OCI-LY7 (cell line): ENCODE measurements at regions not wholly inside any gene's neighbourhood (a gene's known extent, or its start where the extent isn't known, plus 50 kb on each side); places are given as distances from the start of the nearest gene placed in this dataset.

Experiments used
- BruUV-seq: library from RNA; stranded (reverse); fragments of 400-500 nt; replicated peaks from 2 replicates; lab custom pipeline; 2021; lab: Mats Ljungman, UMichigan
- CTCF ChIA-PET: fragments of 300-600 bp; sonication (Branson Sonifier 250); formaldehyde crosslinking; loops from one replicate; lab custom pipeline; 2022; ENCODE audit warnings: antibody characterized with exemption; ENCODE audit not compliant: unreplicated experiment; lab: Charles Lee
- POLR2A ChIA-PET: fragments of 300-600 bp; sonication (Branson Sonifier 250); formaldehyde crosslinking; loops from one replicate; lab custom pipeline; 2022; ENCODE audit warnings: antibody characterized with exemption; lab: Charles Lee
- DNase-seq: peaks from one replicate; pipeline ENCODE4 v3.0.0-alpha.2; 2015; ENCODE audit warnings: low spot score
- H2AFZ ChIP-seq: fragments of 200-600 bp; sonication (generic), shearing (Covaris generic); 2 replicates; pipeline ENCODE4 v1.6.1; 2014; ENCODE audit warnings: mild to moderate bottlenecking, antibody characterized with exemption, low read length, moderate library complexity
- H3K27ac ChIP-seq: fragments of 200-600 bp; sonication (generic); 2 replicates; pipeline ENCODE4 v1.5.1; 2014; ENCODE audit warnings: mixed run types, low read depth, mild to moderate bottlenecking, moderate library complexity, low read length, inconsistent platforms; ENCODE audit not compliant: poor library complexity, severe bottlenecking
- H3K36me3 ChIP-seq: fragments of 200-600 bp; sonication (generic); 2 replicates; pipeline ENCODE4 v1.6.1; 2014; ENCODE audit warnings: mild to moderate bottlenecking, antibody characterized with exemption, low read length, moderate library complexity, mixed read lengths; ENCODE audit not compliant: insufficient read depth
- H3K4me1 ChIP-seq: fragments of 200-600 bp; sonication (generic); 2 replicates; pipeline ENCODE4 v1.5.1; 2014; ENCODE audit warnings: mild to moderate bottlenecking, low read length; ENCODE audit not compliant: insufficient read depth, poor library complexity, severe bottlenecking
- H3K4me2 ChIP-seq: fragments of 200-600 bp; sonication (generic); 2 replicates; pipeline ENCODE4 v1.6.1; 2014; ENCODE audit warnings: mild to moderate bottlenecking, low read length
- H3K4me3 ChIP-seq: fragments of 200-600 bp; sonication (generic); 2 replicates; pipeline ENCODE4 v1.5.1; 2014; ENCODE audit warnings: mild to moderate bottlenecking, low read depth, low read length; ENCODE audit not compliant: poor library complexity, severe bottlenecking
- H3K79me2 ChIP-seq: fragments of 200-600 bp; sonication (generic); 2 replicates; pipeline ENCODE4 v1.6.1; 2016; ENCODE audit warnings: low read depth, mild to moderate bottlenecking, low read length, moderate library complexity, mixed read lengths; ENCODE audit not compliant: insufficient read depth
- H3K9me2 ChIP-seq: fragments of 200-600 bp; sonication (generic); 2 replicates; pipeline ENCODE4 v1.6.1; 2016; ENCODE audit warnings: mild to moderate bottlenecking, low read length, mixed read lengths; ENCODE audit not compliant: insufficient read depth
- H3K9me3 ChIP-seq: fragments of 200-600 bp; sonication (generic); 2 replicates; pipeline ENCODE4 v1.6.1; 2014; ENCODE audit warnings: mild to moderate bottlenecking, mixed run types, low read length, mixed read lengths
- H4K20me1 ChIP-seq: fragments of 200-600 bp; sonication (generic); 2 replicates; pipeline ENCODE4 v1.6.1; 2014; ENCODE audit warnings: mild to moderate bottlenecking, antibody characterized with exemption, low read length, moderate library complexity, mixed read lengths; ENCODE audit not compliant: insufficient read depth
- EZH2phosphoT487 ChIP-seq: fragments of 200-600 bp; sonication (generic); IDR thresholded peaks from 2 replicates; pipeline ENCODE4 v1.6.1; 2018; ENCODE audit warnings: low read depth, borderline replicate concordance, mild to moderate bottlenecking, mixed run types, antibody characterized with exemption, low read length, moderate library complexity, mixed read lengths
- intact Hi-C: fragments of 100-400 bp; cut with micrococcal nuclease; formaldehyde crosslinking; loops from one replicate; pipeline ENCODE4 v1.10.0; 2022; ENCODE audit not compliant: unreplicated experiment
- TF ChIP-seq, protein P1 (sequence below): fragments of 200-600 bp; sonication (generic); conservative IDR thresholded peaks from 2 replicates; pipeline ENCODE4 v1.5.1; 2014; ENCODE audit warnings: mild to moderate bottlenecking, antibody characterized with exemption, low read length, moderate library complexity, mixed read lengths

DNA sequence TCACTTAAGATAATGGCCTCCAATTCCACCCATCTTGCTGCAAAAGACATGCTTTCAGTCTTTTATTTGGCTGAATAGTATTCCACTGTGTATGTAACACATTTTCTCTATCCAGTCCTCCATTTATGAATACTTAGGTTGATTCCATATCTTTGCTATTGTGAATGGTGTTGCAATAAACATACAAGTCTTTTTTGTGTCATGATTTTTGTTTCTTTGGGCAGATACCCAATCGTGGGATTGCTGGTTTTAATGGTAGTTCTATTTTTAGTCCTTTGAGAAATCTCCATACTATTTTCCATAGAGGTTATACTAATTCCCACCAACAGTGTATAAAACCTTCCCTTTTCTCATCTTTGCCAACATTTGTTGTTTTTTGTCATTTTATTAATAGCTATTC is 180.9 kb downstream of the SMIM20 start:
- intact Hi-C loops = no loop called here
- Histone ChIP-seq H3K4me3 (no peak overlapping the region), H3K79me2 (no peaks in the 10 kb centered on the region), H4K20me1 (no peaks in the 10 kb centered on the region), H3K9me2 (no peaks in the 10 kb centered on the region), H2AFZ (no peak overlapping the region), H3K9me3 (peaks cover 14% of the 10 kb centered on the region), H3K4me1 (no peaks in the 10 kb centered on the region), H3K27ac (no peak overlapping the region), H3K36me3 (no peaks in the 10 kb centered on the region), H3K4me2 (no peak overlapping the region)
- no TSS peak for BruUV-seq
- DNase-seq = no peak
- no peak for TF ChIP-seq EZH2phosphoT487
- TF ChIP-seq, protein P1, sequence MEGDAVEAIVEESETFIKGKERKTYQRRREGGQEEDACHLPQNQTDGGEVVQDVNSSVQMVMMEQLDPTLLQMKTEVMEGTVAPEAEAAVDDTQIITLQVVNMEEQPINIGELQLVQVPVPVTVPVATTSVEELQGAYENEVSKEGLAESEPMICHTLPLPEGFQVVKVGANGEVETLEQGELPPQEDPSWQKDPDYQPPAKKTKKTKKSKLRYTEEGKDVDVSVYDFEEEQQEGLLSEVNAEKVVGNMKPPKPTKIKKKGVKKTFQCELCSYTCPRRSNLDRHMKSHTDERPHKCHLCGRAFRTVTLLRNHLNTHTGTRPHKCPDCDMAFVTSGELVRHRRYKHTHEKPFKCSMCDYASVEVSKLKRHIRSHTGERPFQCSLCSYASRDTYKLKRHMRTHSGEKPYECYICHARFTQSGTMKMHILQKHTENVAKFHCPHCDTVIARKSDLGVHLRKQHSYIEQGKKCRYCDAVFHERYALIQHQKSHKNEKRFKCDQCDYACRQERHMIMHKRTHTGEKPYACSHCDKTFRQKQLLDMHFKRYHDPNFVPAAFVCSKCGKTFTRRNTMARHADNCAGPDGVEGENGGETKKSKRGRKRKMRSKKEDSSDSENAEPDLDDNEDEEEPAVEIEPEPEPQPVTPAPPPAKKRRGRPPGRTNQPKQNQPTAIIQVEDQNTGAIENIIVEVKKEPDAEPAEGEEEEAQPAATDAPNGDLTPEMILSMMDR = no peak
- CTCF ChIA-PET = no interaction called here
- POLR2A ChIA-PET = interaction anchor here (0.8 kb wide), 1 partner anchor 55 kb away, joined by 3 read pairs; no protein-coding TSS in a partner anchor

DNA sequence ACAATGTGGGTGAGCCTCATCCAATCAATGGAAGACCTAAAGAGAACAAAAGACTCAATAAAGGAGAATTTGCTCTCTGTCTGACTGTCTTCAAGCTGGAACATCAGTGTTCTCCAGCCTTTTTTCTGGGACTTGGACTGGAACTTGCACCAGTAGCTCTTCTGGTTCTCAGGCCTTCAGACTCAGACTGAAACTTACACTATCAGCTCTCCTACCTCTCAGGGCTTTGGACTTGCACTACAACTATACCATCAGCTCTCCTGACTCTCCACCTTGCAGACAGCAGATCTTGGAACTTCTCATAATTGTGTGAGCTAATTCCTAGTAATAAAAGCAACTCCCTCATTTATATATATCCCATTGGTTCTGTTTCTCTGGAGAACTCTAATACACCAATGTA is 185.9 kb downstream of the SMIM20 start:
- H3K4me2 ChIP-seq = no peak overlapping the region
- DNase-seq = no peak
- intact Hi-C loops = no loop called here
- no peak overlapping the region for H3K27ac ChIP-seq
- no peak overlapping the region for H2AFZ ChIP-seq
- no peaks in the 10 kb centered on the region for H3K79me2 ChIP-seq
- H3K36me3 ChIP-seq = no peaks in the 10 kb centered on the region
- H3K9me3 ChIP-seq = peaks cover 5% of the 10 kb centered on the region; the same call in 1 of the 2 replicates
- no peak for TF ChIP-seq EZH2phosphoT487
- H3K4me1 ChIP-seq = no peaks in the 10 kb centered on the region
- no TSS peak for BruUV-seq
- no peaks in the 10 kb centered on the region for H3K9me2 ChIP-seq
- H3K4me3 ChIP-seq = no peak overlapping the region
- ChIA-PET CTCF (no interaction called here), POLR2A (interaction anchor here (0.8 kb wide), 1 partner anchor 182 kb away, joined by 3 read pairs; no protein-coding TSS in a partner anchor)
- H4K20me1 ChIP-seq = no peaks in the 10 kb centered on the region

DNA sequence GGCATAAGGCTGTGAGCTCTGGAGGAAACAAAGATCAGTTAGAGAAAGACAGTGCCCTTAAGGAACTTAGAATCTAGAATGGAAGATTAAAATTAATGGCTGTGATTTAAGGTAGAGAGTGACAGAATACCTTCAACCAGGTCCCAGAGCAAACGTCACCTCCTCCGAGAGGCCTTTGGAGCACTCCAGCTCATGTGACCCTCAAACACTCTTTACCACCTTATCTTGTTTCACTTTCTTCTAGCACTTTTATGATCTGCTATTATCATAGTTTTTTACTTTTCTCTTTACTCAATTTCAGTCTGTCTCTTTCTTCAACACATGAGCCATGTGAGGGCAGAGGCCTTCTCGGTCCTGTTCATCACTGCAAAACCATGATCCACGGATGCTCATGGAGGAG is 187.0 kb downstream of the SMIM20 start:
- Histone ChIP-seq H3K27ac (no peak overlapping the region), H4K20me1 (no peaks in the 10 kb centered on the region), H3K4me1 (no peaks in the 10 kb centered on the region), H3K36me3 (no peaks in the 10 kb centered on the region), H3K79me2 (no peaks in the 10 kb centered on the region), H3K4me3 (no peak overlapping the region), H3K9me3 (peaks cover 5% of the 10 kb centered on the region; the same call in 1 of the 2 replicates), H2AFZ (no peak overlapping the region), H3K9me2 (no peaks in the 10 kb centered on the region), H3K4me2 (no peak overlapping the region)
- CTCF ChIA-PET = no interaction called here
- TF ChIP-seq, protein P1 = no peak
- no peak for TF ChIP-seq EZH2phosphoT487
- BruUV-seq = no TSS peak
- no peak for DNase-seq
- POLR2A ChIA-PET = no interaction called here
- intact Hi-C loops = no loop called here
